ENCODE measurements at regions not wholly inside any gene's neighbourhood (a gene's known extent, or its start where the extent isn't known, plus 50 kb on each side); places are given as distances from the start of the nearest gene placed in this dataset.

- TF ChIP-seq, protein P1, sequence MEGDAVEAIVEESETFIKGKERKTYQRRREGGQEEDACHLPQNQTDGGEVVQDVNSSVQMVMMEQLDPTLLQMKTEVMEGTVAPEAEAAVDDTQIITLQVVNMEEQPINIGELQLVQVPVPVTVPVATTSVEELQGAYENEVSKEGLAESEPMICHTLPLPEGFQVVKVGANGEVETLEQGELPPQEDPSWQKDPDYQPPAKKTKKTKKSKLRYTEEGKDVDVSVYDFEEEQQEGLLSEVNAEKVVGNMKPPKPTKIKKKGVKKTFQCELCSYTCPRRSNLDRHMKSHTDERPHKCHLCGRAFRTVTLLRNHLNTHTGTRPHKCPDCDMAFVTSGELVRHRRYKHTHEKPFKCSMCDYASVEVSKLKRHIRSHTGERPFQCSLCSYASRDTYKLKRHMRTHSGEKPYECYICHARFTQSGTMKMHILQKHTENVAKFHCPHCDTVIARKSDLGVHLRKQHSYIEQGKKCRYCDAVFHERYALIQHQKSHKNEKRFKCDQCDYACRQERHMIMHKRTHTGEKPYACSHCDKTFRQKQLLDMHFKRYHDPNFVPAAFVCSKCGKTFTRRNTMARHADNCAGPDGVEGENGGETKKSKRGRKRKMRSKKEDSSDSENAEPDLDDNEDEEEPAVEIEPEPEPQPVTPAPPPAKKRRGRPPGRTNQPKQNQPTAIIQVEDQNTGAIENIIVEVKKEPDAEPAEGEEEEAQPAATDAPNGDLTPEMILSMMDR (conservative IDR thresholded peaks at IDR 0.05 in 1 of 2, IDR thresholded peaks at IDR 0.05 in 1 of 2; ENCODE audit: low read depth in 1 of 2, low read length in 2 of 2) = no peak
- no peak for TF ChIP-seq EZH2 (IDR thresholded peaks at IDR 0.05; ENCODE audit: low read length, missing control alignments)
Measured at GRCh38 chr6:126724821-126725220, 384.9 kb downstream of the CENPW start.
